Spleen (tissue), 11 donors: ENCODE measurements at regions not wholly inside any gene's neighbourhood (a gene's known extent, or its start where the extent isn't known, plus 50 kb on each side); places are given as distances from the start of the nearest gene placed in this dataset.

Experiments
- DNase-seq: peaks from one replicate; pipeline ENCODE4 v3.0.0-alpha.2; 2020
- H3K27ac ChIP-seq, 8 donors: fragments of 200-600 bp; sonication (generic) in 7 of 8; 1 replicate in 4 of 8; 2 replicates in 4 of 8; pipeline versions ENCODE4 v1.5.0 to v1.8.0; 2016 to 2021; ENCODE audit warnings: inconsistent platforms in 4 of 8, mild to moderate bottlenecking in 4 of 8, moderate library complexity in 1 of 8
- H3K27me3 ChIP-seq, 7 donors: fragments of 200-600 bp; sonication (generic) in 6 of 7; replicated peaks in 1 of 7; 1 replicate in 4 of 7; 2 replicates in 3 of 7; pipeline versions ENCODE4 v1.5.0 to v1.8.0; 2016 to 2021; ENCODE audit warnings: inconsistent platforms in 3 of 7, mild to moderate bottlenecking in 1 of 7
- H3K36me3 ChIP-seq, 6 donors: fragments of 200-600 bp; sonication (generic) in 5 of 6; 1 replicate in 4 of 6; 2 replicates in 2 of 6; pipeline versions ENCODE4 v1.5.0 to v1.8.0; 2016 to 2021; ENCODE audit warnings: inconsistent platforms in 2 of 6
- H3K4me1 ChIP-seq, 6 donors: fragments of 200-600 bp; sonication (generic) in 5 of 6; 1 replicate in 3 of 6; 2 replicates in 3 of 6; pipeline versions ENCODE4 v1.5.0 to v1.8.0; 2016 to 2021; ENCODE audit warnings: inconsistent platforms in 3 of 6
- H3K4me3 ChIP-seq, 8 donors: fragments of 200-600 bp; sonication (generic) in 7 of 8; 1 replicate in 4 of 8; 2 replicates in 4 of 8; pipeline versions ENCODE4 v1.5.0 to v1.8.0; 2016 to 2021; ENCODE audit warnings: inconsistent platforms in 4 of 8, mild to moderate bottlenecking in 4 of 8, moderate library complexity in 2 of 8
- H3K9me3 ChIP-seq, 8 donors: fragments of 200-600 bp; sonication (generic) in 7 of 8; 1 replicate in 4 of 8; 2 replicates in 4 of 8; pipeline versions ENCODE4 v1.5.0 to v1.8.0; 2016 to 2021; ENCODE audit warnings: inconsistent platforms in 4 of 8
- CTCF ChIP-seq, 11 experiments: fragments of 200-600 bp in 7 of 11; fragments of 450-650 bp in 4 of 11; sonication (generic) in 4 of 11; IDR thresholded peaks in 8 of 11; conservative IDR thresholded peaks in 3 of 11; 1 replicate in 7 of 11; 2 replicates in 4 of 11; pipeline versions ENCODE4 v1.4.0 to v1.8.0; 2016 to 2021; ENCODE audit warnings: antibody characterized with exemption in 11 of 11, inconsistent platforms in 4 of 11, mild to moderate bottlenecking in 1 of 11
- POLR2A ChIP-seq, 3 donors: fragments of 450-650 bp; IDR thresholded peaks; one replicate each; pipeline ENCODE4 v1.5.1; 2017; ENCODE audit warnings: antibody characterized with exemption in 3 of 3, mild to moderate bottlenecking in 1 of 3
- POLR2AphosphoS5 ChIP-seq, 3 donors: sonication (generic); formaldehyde crosslinking; IDR thresholded peaks; one replicate each; pipeline ENCODE4 v1.5.1; 2017; ENCODE audit warnings: antibody characterized with exemption in 3 of 3
- WGBS, 5 donors: extraction: QIAGEN DNeasy Blood & Tissue Kit in 3 of 5; methylation state at CpG; one replicate each; pipeline versions ENCODE4 v1.1.5 to v1.1.7; 2013 to 2018; 5-methylcytosine and 5-hydroxymethylcytosine counted together
- intact Hi-C: fragments of 100-400 bp; cut with DNase I; formaldehyde crosslinking; loops from one replicate; pipeline ENCODE4 v1.15.0; 2023; ENCODE audit warnings: low total_unique reads
- donor health status: healthy with polysubstance abuse.
- donor health status: DM: no; HTN: no; CAD: no; lungs with moderate emphysema.
- donor health status: DM: no; HTN: no; CAD: no.
- donor health status: Bipolar disorder and iron deficiency.
- donor health status: healthy.
- donor health status: DM: no; HTN: no; CAD: no.
- donor health status: DM: yes; HTN: yes; CAD: no.

- Histone ChIP-seq H3K27ac (no peak overlapping the region), H3K4me1 (no peaks in the 10 kb centered on the region), H3K36me3 (no peaks in the 10 kb centered on the region), H3K27me3 (no peaks in the 10 kb centered on the region), H3K9me3 (peaks cover 0 to 91% (median 73%) of the 10 kb centered on the region in 8 donors), H3K4me3 (no peak overlapping the region)
- TF ChIP-seq POLR2AphosphoS5 (IDR thresholded peaks at IDR 0.05) = no peak
- TF ChIP-seq CTCF (IDR thresholded peaks at IDR 0.05 in 8 of 11, conservative IDR thresholded peaks at IDR 0.05 in 3 of 11) = no peak
- no peak for TF ChIP-seq POLR2A (IDR thresholded peaks at IDR 0.05)
- 67 to 92% (median 77%) methylated on average over 1 of the region's 1 CpG for WGBS, 5 donors
- intact Hi-C loops = no loop called here
- DNase-seq = no peak
Measured at GRCh38 chr6:85824329-85824728, 181.6 kb upstream of the SYNCRIP start.

GRCh38 chr6:85810558-85810957, 167.9 kb upstream of the SYNCRIP start:
- TF ChIP-seq POLR2A (IDR thresholded peaks at IDR 0.05) (no peak), POLR2AphosphoS5 (IDR thresholded peaks at IDR 0.05) (no peak), CTCF (IDR thresholded peaks at IDR 0.05 in 8 of 11, conservative IDR thresholded peaks at IDR 0.05 in 3 of 11) (no peak)

GRCh38 chr6:85803721-85804120, 161.0 kb upstream of the SYNCRIP start:
- no peaks in the 10 kb centered on the region for H3K4me1 ChIP-seq
- TF ChIP-seq CTCF (IDR thresholded peaks at IDR 0.05 in 8 of 11, conservative IDR thresholded peaks at IDR 0.05 in 3 of 11) = no peak
- no peak for TF ChIP-seq POLR2A (IDR thresholded peaks at IDR 0.05)
- TF ChIP-seq POLR2AphosphoS5 (IDR thresholded peaks at IDR 0.05) = no peak
- no peaks in the 10 kb centered on the region for H3K27me3 ChIP-seq
- no peaks in the 10 kb centered on the region for H3K36me3 ChIP-seq
- intact Hi-C loops = no loop called here
- no peak overlapping the region for H3K27ac ChIP-seq
- H3K4me3 ChIP-seq = no peak overlapping the region
- DNase-seq = no peak
- WGBS, 5 donors = 11 to 37% (median 27%) methylated on average over 1 of the region's 1 CpG
- H3K9me3 ChIP-seq = peaks cover 2 to 22% (median 13%) of the 10 kb centered on the region in 8 donors

More at GRCh38 chr6:85810558-85810957, 167.9 kb upstream of the SYNCRIP start:
- no peaks in the 10 kb centered on the region for H3K36me3 ChIP-seq
- DNase-seq = no peak
- no peak overlapping the region for H3K27ac ChIP-seq
- no peaks in the 10 kb centered on the region for H3K27me3 ChIP-seq
- intact Hi-C loops = no loop called here
- H3K4me1 ChIP-seq = no peaks in the 10 kb centered on the region
- H3K9me3 ChIP-seq = peaks cover 2 to 64% (median 42%) of the 10 kb centered on the region in 8 donors
- 33 to 69% (median 54%) methylated on average over 1 of the region's 1 CpG for WGBS, 5 donors
- H3K4me3 ChIP-seq = no peak overlapping the region

- H3K27ac ChIP-seq = no peak overlapping the region
- H3K4me1 ChIP-seq = no peaks in the 10 kb centered on the region
- 48 to 78% (median 60%) methylated on average over 1 of the region's 1 CpG for WGBS, 5 donors
- no peak overlapping the region for H3K4me3 ChIP-seq
- TF ChIP-seq CTCF (IDR thresholded peaks at IDR 0.05 in 8 of 11, conservative IDR thresholded peaks at IDR 0.05 in 3 of 11) (no peak), POLR2A (IDR thresholded peaks at IDR 0.05) (no peak), POLR2AphosphoS5 (IDR thresholded peaks at IDR 0.05) (no peak)
- H3K27me3 ChIP-seq = no peaks in the 10 kb centered on the region
- no peak for DNase-seq
- H3K9me3 ChIP-seq = peaks cover 0 to 6% (median under 1%) of the 10 kb centered on the region in 8 donors
- intact Hi-C loops = no loop called here
- H3K36me3 ChIP-seq = no peaks in the 10 kb centered on the region
Measured at GRCh38 chr6:85802162-85802561, 159.5 kb upstream of the SYNCRIP start.
